ENCODE measurements at regions not wholly inside any gene's neighbourhood (a gene's known extent, or its start where the extent isn't known, plus 50 kb on each side); places are given as distances from the start of the nearest gene placed in this dataset.

GRCh38 chr20:2206957-2207769 is 88.6 kb upstream of the TGM3 start (continued):
- TF ChIP-seq ZNF124 (CRISPR knock-in tag; IDR thresholded peaks at IDR 0.05) (peak; percentile 49; the same call in 1 of the 2 replicates), MYC (CRISPR knock-in tag; IDR thresholded peaks at IDR 0.05; ENCODE audit: borderline replicate concordance) (peak; percentile 53; the same call in 1 of the 2 replicates)

GRCh38 chr20:2207770-2208097 is 88.1 kb upstream of the TGM3 start:
- in situ Hi-C loops (cut with HindIII; ENCODE audit: extremely low pct_ligation_motif_present, low pct_unique_long_range_greater_than_20kb) (loop anchor here (5.0 kb wide), 1 partner anchor 245 kb away; no protein-coding TSS in a partner anchor), intact Hi-C loops (cut with micrococcal nuclease; ENCODE audit: unreplicated experiment) (loop anchor here (1.0 to 5.0 kb wide), 3 partner anchors 140 to 245 kb away; no protein-coding TSS in a partner anchor)
- Histone ChIP-seq H3K9me3 (ENCODE audit: low read length) (no peaks in the 10 kb centered on the region), H3K4me3 (replicated peaks in 1 of 3; ENCODE audit: insufficient read depth in 1 of 3, low read depth in 2 of 3, low read length in 3 of 3) (peak overlapping the region in 2 of 3 experiments; percentile 45 to 75; a peak in 3 of 6 replicates), H3K36me3 (replicated peaks in 1 of 2; ENCODE audit: control insufficient read depth in 1 of 2, insufficient read depth in 2 of 2, low read length in 2 of 2) (no peaks in the 10 kb centered on the region), H3K4me2 (ENCODE audit: low read depth, low read length) (peak overlapping the region; percentile 93), H2AFZ (ENCODE audit: low read length) (no peak overlapping the region), H3K27ac (ENCODE audit: extremely low read length, insufficient read depth, low read length) (no peak overlapping the region), H3K27me3 (ENCODE audit: control insufficient read depth in 1 of 2, insufficient read depth in 2 of 2, low read length in 2 of 2) (peaks cover 4 to 38% of the 10 kb centered on the region in 2 experiments; a peak in 4 of 5 replicates), H3K4me1 (ENCODE audit: insufficient read depth, low read length) (peaks cover 13% of the 10 kb centered on the region), H3K79me2 (ENCODE audit: insufficient read depth, low read length) (no peaks in the 10 kb centered on the region), H4K20me1 (ENCODE audit: insufficient read depth, low read length) (no peaks in the 10 kb centered on the region), H3K9ac (ENCODE audit: insufficient read depth, low read depth, low read length) (no peak overlapping the region)
- ChIA-PET POLR2A (no interaction called here), CTCF (ENCODE audit: low intra/inter-chr PET ratio, low total read pairs) (interaction anchor here (2.4 to 4.1 kb wide), 3 partner anchors 139 to 247 kb away, joined by 12 to 33 read pairs (median 18); no protein-coding TSS in a partner anchor)
- no TSS peak for BruUV-seq (replicated peaks)
- ATAC-seq, result no peak
- FAIRE-seq, result no peak
- DNase-seq (ENCODE audit: low spot score), result no peak
- WGBS (ENCODE audit: low lambda C conversion rate), result 23% methylated on average over 12 of the region's 17 CpGs
- TF ChIP-seq KMT2B (CRISPR knock-in tag; IDR thresholded peaks at IDR 0.05), result 0 out of 2 replicates have a peak, but pooled peaks have one; percentile 21
- TF ChIP-seq GMEB1 (CRISPR knock-in tag; IDR thresholded peaks at IDR 0.05; ENCODE audit: borderline replicate concordance), result no peak
- 0 out of 2 replicates have a peak, but pooled peaks have one; percentile 1 for TF ChIP-seq ZNF639 (CRISPR knock-in tag; conservative IDR thresholded peaks at IDR 0.05)
- TF ChIP-seq CENPBD1 (CRISPR knock-in tag; IDR thresholded peaks at IDR 0.05; ENCODE audit: borderline replicate concordance, low read depth), result no peak; the same call in 1 of the 2 replicates
- 0 out of 2 replicates have a peak, but pooled peaks have one; percentile 9 for TF ChIP-seq ZNF891 (CRISPR knock-in tag; IDR thresholded peaks at IDR 0.05)
- 0 out of 2 replicates have a peak, but pooled peaks have one; percentile 19 for TF ChIP-seq ZXDC (CRISPR knock-in tag; IDR thresholded peaks at IDR 0.05)
- peak; percentile 2; the same call in 1 of the 2 replicates for TF ChIP-seq FOXC1 (CRISPR knock-in tag; IDR thresholded peaks at IDR 0.05; ENCODE audit: borderline replicate concordance)
- 0 out of 2 replicates have a peak, but pooled peaks have one; percentile 4 for TF ChIP-seq PHF21A (CRISPR knock-in tag; IDR thresholded peaks at IDR 0.05)
- 0 out of 2 replicates have a peak, but pooled peaks have one; percentile 1 for TF ChIP-seq ZNF569 (CRISPR knock-in tag; IDR thresholded peaks at IDR 0.05; ENCODE audit: borderline replicate concordance)
- TF ChIP-seq ARNT2 (CRISPR knock-in tag; IDR thresholded peaks at IDR 0.05; ENCODE audit: low read depth), result 0 out of 2 replicates have a peak, but pooled peaks have one; percentile 27
- TF ChIP-seq MAF1 (CRISPR knock-in tag; IDR thresholded peaks at IDR 0.05; ENCODE audit: borderline replicate concordance), result 0 out of 2 replicates have a peak, but pooled peaks have one; percentile 4

Data from HepG2 (cell line).